ENCODE measurements at regions not wholly inside any gene's neighbourhood (a gene's known extent, or its start where the extent isn't known, plus 50 kb on each side); places are given as distances from the start of the nearest gene placed in this dataset.
"Not testable (repeated sequence)": the region's sequence is repeated elsewhere in the genome, so short reads cannot be mapped to it uniquely, and the experiment has no call there.

DNA sequence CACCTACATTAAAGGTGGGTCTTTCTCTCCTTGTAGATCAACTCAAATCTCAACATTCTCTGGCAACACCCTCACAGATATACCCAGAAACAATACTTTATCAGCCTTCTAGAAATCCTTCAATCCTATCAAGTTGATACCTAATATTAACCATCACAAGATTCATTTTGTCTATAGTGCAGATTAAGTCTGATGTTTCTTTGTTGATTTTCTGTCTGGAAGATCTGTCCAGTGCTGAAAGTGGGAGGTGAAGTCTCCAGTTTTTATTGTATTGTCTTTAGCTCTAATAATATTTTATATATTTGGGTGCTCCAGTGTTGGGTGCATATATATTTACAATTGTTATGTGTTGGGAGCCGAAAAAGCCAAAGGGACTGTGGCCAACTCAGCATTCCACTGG lies 493.9 kb upstream of the ADGRB3 start:
- Histone ChIP-seq H3K27me3 (replicated peaks; ENCODE audit: control insufficient read depth, insufficient read depth, low read length) (no peaks in the 10 kb centered on the region), H3K4me3 (replicated peaks; ENCODE audit: low read depth, low read length) (no peak overlapping the region), H3K36me3 (ENCODE audit: control insufficient read depth, insufficient read depth, low read length) (no peaks in the 10 kb centered on the region)
- DNase-seq (ENCODE audit: extremely low read depth, insufficient read length), result no peak
- TF ChIP-seq, protein P1, sequence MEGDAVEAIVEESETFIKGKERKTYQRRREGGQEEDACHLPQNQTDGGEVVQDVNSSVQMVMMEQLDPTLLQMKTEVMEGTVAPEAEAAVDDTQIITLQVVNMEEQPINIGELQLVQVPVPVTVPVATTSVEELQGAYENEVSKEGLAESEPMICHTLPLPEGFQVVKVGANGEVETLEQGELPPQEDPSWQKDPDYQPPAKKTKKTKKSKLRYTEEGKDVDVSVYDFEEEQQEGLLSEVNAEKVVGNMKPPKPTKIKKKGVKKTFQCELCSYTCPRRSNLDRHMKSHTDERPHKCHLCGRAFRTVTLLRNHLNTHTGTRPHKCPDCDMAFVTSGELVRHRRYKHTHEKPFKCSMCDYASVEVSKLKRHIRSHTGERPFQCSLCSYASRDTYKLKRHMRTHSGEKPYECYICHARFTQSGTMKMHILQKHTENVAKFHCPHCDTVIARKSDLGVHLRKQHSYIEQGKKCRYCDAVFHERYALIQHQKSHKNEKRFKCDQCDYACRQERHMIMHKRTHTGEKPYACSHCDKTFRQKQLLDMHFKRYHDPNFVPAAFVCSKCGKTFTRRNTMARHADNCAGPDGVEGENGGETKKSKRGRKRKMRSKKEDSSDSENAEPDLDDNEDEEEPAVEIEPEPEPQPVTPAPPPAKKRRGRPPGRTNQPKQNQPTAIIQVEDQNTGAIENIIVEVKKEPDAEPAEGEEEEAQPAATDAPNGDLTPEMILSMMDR (IDR thresholded peaks at IDR 0.05; ENCODE audit: insufficient read depth, low read length, poor library complexity, severe bottlenecking), result no peak

DNA sequence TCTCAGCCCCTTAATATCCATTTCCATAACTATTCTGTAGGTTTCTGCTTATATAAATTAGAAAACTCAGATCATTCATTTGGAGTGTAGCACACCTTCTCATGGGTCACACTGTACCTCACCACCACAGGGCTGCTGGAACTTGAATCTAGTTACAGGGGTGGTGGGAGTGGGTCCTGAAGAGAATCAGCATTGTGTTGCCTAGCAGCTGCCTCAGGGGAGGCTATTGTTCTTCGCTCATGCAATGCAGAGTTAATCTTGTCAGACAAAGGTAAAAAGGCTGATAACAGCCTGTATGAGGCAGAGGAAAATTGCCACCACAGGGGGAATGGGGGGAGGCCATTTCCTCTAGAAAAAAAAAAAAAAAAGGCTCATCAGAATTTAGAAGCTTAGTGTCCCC lies 496.0 kb upstream of the ADGRB3 start:
- Histone ChIP-seq H3K36me3 (ENCODE audit: control insufficient read depth, insufficient read depth, low read length) (no peaks in the 10 kb centered on the region), H3K4me3 (replicated peaks; ENCODE audit: low read depth, low read length) (no peak overlapping the region), H3K27me3 (replicated peaks; ENCODE audit: control insufficient read depth, insufficient read depth, low read length) (no peaks in the 10 kb centered on the region)
- TF ChIP-seq, protein P1 (IDR thresholded peaks at IDR 0.05; ENCODE audit: insufficient read depth, low read length, poor library complexity, severe bottlenecking), result no peak
- no peak for DNase-seq (ENCODE audit: extremely low read depth, insufficient read length)

DNA sequence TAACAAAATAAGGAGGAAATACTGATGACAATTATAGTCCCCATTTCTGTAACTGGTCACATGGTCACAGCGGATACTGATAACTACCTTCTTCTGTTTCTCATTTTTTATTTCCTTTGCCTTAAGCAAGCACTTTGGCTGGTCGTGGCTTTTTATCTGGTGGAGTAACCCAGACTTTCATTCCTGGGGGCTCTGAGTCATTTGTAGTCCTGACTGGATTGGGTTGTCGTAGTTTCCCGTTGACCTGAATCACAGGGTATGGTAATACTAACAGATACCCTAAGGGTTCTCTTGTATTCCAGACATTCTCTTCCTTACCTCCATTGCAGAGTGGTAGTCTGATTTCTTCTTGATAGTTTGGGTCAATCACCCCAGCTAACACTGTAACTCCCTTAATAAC lies 500.3 kb upstream of the ADGRB3 start:
- Histone ChIP-seq H3K36me3 (ENCODE audit: control insufficient read depth, insufficient read depth, low read length) (no peaks in the 10 kb centered on the region), H3K4me3 (replicated peaks; ENCODE audit: low read depth, low read length) (no peak overlapping the region), H3K27me3 (replicated peaks; ENCODE audit: control insufficient read depth, insufficient read depth, low read length) (no peaks in the 10 kb centered on the region)
- no peak for DNase-seq (ENCODE audit: extremely low read depth, insufficient read length)
- TF ChIP-seq, protein P1 (IDR thresholded peaks at IDR 0.05; ENCODE audit: insufficient read depth, low read length, poor library complexity, severe bottlenecking), result no peak

DNA sequence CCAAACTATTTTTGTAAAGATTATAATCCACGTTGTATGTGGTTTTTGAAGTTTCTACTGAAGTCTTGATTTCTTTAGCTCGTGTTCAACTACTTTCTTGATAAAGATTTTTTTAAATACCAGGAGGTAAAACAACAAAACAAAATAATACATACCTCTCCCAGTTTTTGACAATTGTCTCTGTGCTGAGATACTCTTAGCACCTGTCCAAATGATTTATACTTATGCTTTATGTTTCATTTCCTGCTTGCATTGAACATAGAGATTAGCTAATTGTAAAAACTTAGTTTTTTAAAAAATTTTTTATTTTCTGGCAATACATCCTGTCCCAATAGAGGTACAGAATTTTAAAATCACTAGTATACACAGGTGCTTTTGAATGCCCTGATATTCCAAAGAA lies 506.9 kb upstream of the ADGRB3 start:
- Histone ChIP-seq H3K36me3 (ENCODE audit: control insufficient read depth, insufficient read depth, low read length) (no peaks in the 10 kb centered on the region), H3K4me3 (replicated peaks; ENCODE audit: low read depth, low read length) (no peak overlapping the region), H3K27me3 (replicated peaks; ENCODE audit: control insufficient read depth, insufficient read depth, low read length) (no peaks in the 10 kb centered on the region)
- TF ChIP-seq, protein P1 (IDR thresholded peaks at IDR 0.05; ENCODE audit: insufficient read depth, low read length, poor library complexity, severe bottlenecking), result no peak
- DNase-seq (ENCODE audit: extremely low read depth, insufficient read length), result no peak

DNA sequence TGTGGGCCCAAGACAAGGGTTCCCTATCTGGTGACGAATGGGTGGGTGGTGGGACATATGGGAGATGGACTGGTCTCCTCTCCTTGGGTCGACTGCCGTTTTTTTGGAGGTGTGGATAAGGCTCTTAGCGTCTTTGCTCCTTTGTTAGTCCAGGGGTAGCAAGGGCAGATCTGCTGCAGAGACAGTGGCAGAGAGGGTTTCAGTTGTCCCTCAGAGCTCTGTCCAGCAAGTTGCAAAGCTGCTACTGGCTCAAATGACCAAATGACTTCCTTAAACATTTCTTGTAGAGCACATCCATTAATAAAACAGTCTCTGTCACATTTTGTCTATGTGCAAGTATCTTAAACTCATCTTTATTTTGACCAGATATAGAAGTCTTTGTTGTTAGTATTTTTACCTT lies 508.0 kb upstream of the ADGRB3 start:
- DNase-seq (ENCODE audit: extremely low read depth, insufficient read length), result peak; percentile 7
- TF ChIP-seq, protein P1 (IDR thresholded peaks at IDR 0.05; ENCODE audit: insufficient read depth, low read length, poor library complexity, severe bottlenecking), result no peak
- Histone ChIP-seq H3K4me3 (replicated peaks; ENCODE audit: low read depth, low read length) (no peak overlapping the region), H3K27me3 (replicated peaks; ENCODE audit: control insufficient read depth, insufficient read depth, low read length) (no peaks in the 10 kb centered on the region), H3K36me3 (ENCODE audit: control insufficient read depth, insufficient read depth, low read length) (no peaks in the 10 kb centered on the region)

DNA sequence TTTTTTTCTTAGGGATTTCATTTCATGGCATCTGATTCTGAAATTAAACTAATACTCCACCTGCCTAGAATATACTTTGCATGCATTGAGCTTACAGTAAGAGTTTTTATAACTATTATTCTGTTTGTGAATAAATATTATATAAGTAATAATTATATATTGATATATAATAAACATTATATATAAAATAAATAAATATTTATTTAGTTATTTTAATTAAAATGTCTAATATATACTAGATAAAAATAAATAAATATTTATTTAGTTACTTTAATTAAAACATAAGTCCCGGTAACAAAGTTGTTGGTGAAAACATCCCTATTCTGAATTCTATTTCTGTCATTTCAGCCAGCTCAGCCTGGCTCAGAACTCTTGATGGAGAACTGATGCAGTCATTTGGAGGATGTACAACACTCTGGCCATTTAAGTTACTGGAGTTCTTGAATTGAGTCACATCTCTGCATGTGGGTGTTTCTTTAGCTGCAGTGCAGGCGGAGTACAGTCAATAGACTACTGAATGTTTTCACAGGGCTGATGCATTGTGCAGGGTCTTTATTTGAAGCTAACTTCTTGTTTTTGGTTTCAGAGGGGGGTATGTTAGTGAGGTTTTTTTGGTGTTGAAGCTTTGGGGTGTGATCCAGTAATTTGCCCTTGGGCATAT lies 508.9 kb upstream of the ADGRB3 start:
- H3K27me3 ChIP-seq (replicated peaks; ENCODE audit: control insufficient read depth, insufficient read depth, low read length), result no peaks in the 10 kb centered on the region
- H3K36me3 ChIP-seq (ENCODE audit: control insufficient read depth, insufficient read depth, low read length), result no peaks in the 10 kb centered on the region
- peak; percentile 38 for DNase-seq (ENCODE audit: extremely low read depth, insufficient read length)
- H3K4me3 ChIP-seq (replicated peaks; ENCODE audit: low read depth, low read length), result no peak overlapping the region
- TF ChIP-seq, protein P1 (IDR thresholded peaks at IDR 0.05; ENCODE audit: insufficient read depth, low read length, poor library complexity, severe bottlenecking), result no peak

DNA sequence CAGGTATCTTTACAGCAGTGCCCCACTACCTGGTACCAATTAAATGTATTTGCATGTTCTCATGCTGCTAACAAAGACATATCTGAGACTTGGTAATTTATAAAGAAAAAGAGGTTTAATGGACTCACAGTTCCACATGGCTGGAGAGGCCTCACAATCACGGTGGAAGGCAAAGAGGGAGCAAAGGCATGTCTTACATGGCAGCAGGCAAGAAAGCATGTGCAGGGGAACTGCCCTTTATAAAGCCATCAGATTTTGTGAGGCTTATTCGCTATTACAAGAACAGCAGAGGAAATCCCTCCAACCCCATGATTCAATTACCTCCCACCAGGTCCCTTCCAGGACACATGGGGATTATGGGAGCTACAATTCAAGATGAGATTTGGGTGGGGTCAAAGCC lies 512.1 kb upstream of the ADGRB3 start:
- not testable (repeated sequence) for DNase-seq (ENCODE audit: extremely low read depth, insufficient read length); H3K36me3 ChIP-seq (ENCODE audit: control insufficient read depth, insufficient read depth, low read length); H3K27me3 ChIP-seq (replicated peaks; ENCODE audit: control insufficient read depth, insufficient read depth, low read length); H3K4me3 ChIP-seq (replicated peaks; ENCODE audit: low read depth, low read length)
